Hypothalamus (tissue), 51 donors: ENCODE measurements at regions not wholly inside any gene's neighbourhood (a gene's known extent, or its start where the extent isn't known, plus 50 kb on each side); places are given as distances from the start of the nearest gene placed in this dataset.
"Not testable (repeated sequence)": the region's sequence is repeated elsewhere in the genome, so short reads cannot be mapped to it uniquely, and the experiment has no call there.

Experiments
- DNase-seq, 51 donors: peaks; one replicate each; lab custom pipeline; 2025; lab: John Stamatoyannopoulos, UW

- no peak for DNase-seq
These were observed 561.7 kb upstream of the SGO1 start for GRCh38 chr3:20747741-20748140.

- DNase-seq, result no peak
These were observed 557.7 kb upstream of the SGO1 start for GRCh38 chr3:20743553-20744321.

GRCh38 chr3:20742903-20743552 is 557.0 kb upstream of the SGO1 start:
- no peak for DNase-seq

- DNase-seq, result no peak
These were observed 555.4 kb upstream of the SGO1 start for GRCh38 chr3:20741381-20741780.

- no peak for DNase-seq
These were observed 553.8 kb upstream of the SGO1 start for GRCh38 chr3:20739814-20740213.

- no peak for DNase-seq
These were observed 550.4 kb upstream of the SGO1 start for GRCh38 chr3:20736287-20736852.

- DNase-seq, result no peak
These were observed 543.2 kb upstream of the SGO1 start for GRCh38 chr3:20729185-20729584.

- DNase-seq, result no peak
These were observed 540.8 kb upstream of the SGO1 start for GRCh38 chr3:20726786-20727185.

- no peak for DNase-seq
These were observed 538.2 kb upstream of the SGO1 start for GRCh38 chr3:20724241-20724640.

- DNase-seq, result not testable (repeated sequence)
These were observed 530.4 kb upstream of the SGO1 start for GRCh38 chr3:20716425-20716824.

- no peak for DNase-seq
These were observed 515.6 kb upstream of the SGO1 start for GRCh38 chr3:20701641-20702040.

- DNase-seq, result no peak
These were observed 514.7 kb upstream of the SGO1 start for GRCh38 chr3:20700714-20701113.

GRCh38 chr3:20698896-20699295 is 512.9 kb upstream of the SGO1 start:
- no peak for DNase-seq

- no peak for DNase-seq
These were observed 510.6 kb upstream of the SGO1 start for GRCh38 chr3:20696388-20697150.

GRCh38 chr3:20692675-20693074 is 506.7 kb upstream of the SGO1 start:
- no peak for DNase-seq

- no peak for DNase-seq
These were observed 497.9 kb upstream of the SGO1 start for GRCh38 chr3:20683910-20684309.

GRCh38 chr3:20682573-20682972 is 496.6 kb upstream of the SGO1 start:
- DNase-seq, result no peak

- no peak for DNase-seq
These were observed 495.1 kb upstream of the SGO1 start for GRCh38 chr3:20680990-20681628.

GRCh38 chr3:20673866-20674265 is 487.9 kb upstream of the SGO1 start:
- no peak for DNase-seq

- no peak for DNase-seq
These were observed 483.7 kb upstream of the SGO1 start for GRCh38 chr3:20669675-20670074.

GRCh38 chr3:20669184-20669583 is 483.2 kb upstream of the SGO1 start:
- peak in 17 of 51 donors; percentile 1 to 45 (median 27) for DNase-seq
